HFFc6 (cell line): ENCODE measurements at regions not wholly inside any gene's neighbourhood (a gene's known extent, or its start where the extent isn't known, plus 50 kb on each side); places are given as distances from the start of the nearest gene placed in this dataset.

Source experiments
- DNase-seq: peaks from one replicate; pipeline ENCODE4 v3.0.0-alpha.2; 2018
- H3K27ac Mint-ChIP-seq: 2 replicates; pipeline ENCODE4 v1.8.0; 2020; ENCODE audit warnings: mild to moderate bottlenecking, mixed read lengths
- H3K27me3 Mint-ChIP-seq: 2 replicates; pipeline ENCODE4 v1.8.0; 2021; ENCODE audit warnings: mild to moderate bottlenecking, moderate library complexity, mixed read lengths; ENCODE audit not compliant: insufficient read depth
- H3K36me3 Mint-ChIP-seq: 2 replicates; pipeline ENCODE4 v1.8.0; 2021; ENCODE audit warnings: low read depth, mixed read lengths
- H3K4me1 Mint-ChIP-seq: 2 replicates; pipeline ENCODE4 v1.8.0; 2020; ENCODE audit warnings: low read depth, mixed read lengths
- H3K4me3 Mint-ChIP-seq: 2 replicates; pipeline ENCODE4 v1.8.0; 2020; ENCODE audit warnings: mild to moderate bottlenecking, moderate library complexity, mixed read lengths
- H3K9me3 Mint-ChIP-seq: 2 replicates; pipeline ENCODE4 v1.8.0; 2020; ENCODE audit warnings: mild to moderate bottlenecking, mixed read lengths
- CTCF ChIP-seq: fragments of 200-600 bp; sonication (generic); IDR thresholded peaks from 2 replicates; pipeline ENCODE4 v1.5.0; 2021; ENCODE audit warnings: antibody characterized with exemption, mild to moderate bottlenecking

- Mint-ChIP-seq H3K36me3 (peaks cover 26% of the 10 kb centered on the region), H3K27ac (peak overlapping the region; percentile 24; the same call in 1 of the 2 replicates), H3K4me3 (peak overlapping the region; percentile 79), H3K9me3 (peaks cover 40% of the 10 kb centered on the region), H3K27me3 (no peaks in the 10 kb centered on the region; the same call in 1 of the 2 replicates), H3K4me1 (peaks cover 26% of the 10 kb centered on the region)
- DNase-seq = peak; percentile 67
- TF ChIP-seq CTCF = no peak
Measured at GRCh38 chr7:149714081-149714909, 59.1 kb downstream of the ZNF467 start.

GRCh38 chr7:149713731-149714068, 59.7 kb downstream of the ZNF467 start:
- H3K27me3 Mint-ChIP-seq = no peaks in the 10 kb centered on the region
- DNase-seq = no peak
- no peak overlapping the region for H3K27ac Mint-ChIP-seq
- H3K4me3 Mint-ChIP-seq = peak overlapping the region; percentile 45; the same call in 1 of the 2 replicates
- peaks cover 37% of the 10 kb centered on the region for H3K9me3 Mint-ChIP-seq
- no peak for TF ChIP-seq CTCF
- peaks cover 20% of the 10 kb centered on the region for H3K4me1 Mint-ChIP-seq
- peaks cover 20% of the 10 kb centered on the region for H3K36me3 Mint-ChIP-seq

GRCh38 chr7:149713061-149713730, 60.2 kb downstream of the ZNF467 start:
- peaks cover 19% of the 10 kb centered on the region for H3K4me1 Mint-ChIP-seq
- DNase-seq = no peak
- peaks cover 17% of the 10 kb centered on the region for H3K36me3 Mint-ChIP-seq
- peak overlapping the region; percentile 45; the same call in 1 of the 2 replicates for H3K4me3 Mint-ChIP-seq
- TF ChIP-seq CTCF = no peak
- peaks cover 35% of the 10 kb centered on the region for H3K9me3 Mint-ChIP-seq
- no peak overlapping the region for H3K27ac Mint-ChIP-seq
- peaks cover under 1% of the 10 kb centered on the region; the same call in 1 of the 2 replicates for H3K27me3 Mint-ChIP-seq

GRCh38 chr7:149708026-149708425, 65.4 kb downstream of the ZNF467 start:
- peaks cover 33% of the 10 kb centered on the region for H3K9me3 Mint-ChIP-seq
- no peak for DNase-seq
- peaks cover 17% of the 10 kb centered on the region for H3K36me3 Mint-ChIP-seq
- peaks cover 9% of the 10 kb centered on the region for H3K27me3 Mint-ChIP-seq
- no peak for TF ChIP-seq CTCF
- H3K27ac Mint-ChIP-seq = no peak overlapping the region
- no peak overlapping the region for H3K4me3 Mint-ChIP-seq
- H3K4me1 Mint-ChIP-seq = peaks cover 10% of the 10 kb centered on the region; the same call in 1 of the 2 replicates

GRCh38 chr7:149707448-149707886, 65.9 kb downstream of the ZNF467 start:
- no peak overlapping the region for H3K27ac Mint-ChIP-seq
- no peak overlapping the region for H3K4me3 Mint-ChIP-seq
- no peak for TF ChIP-seq CTCF
- H3K4me1 Mint-ChIP-seq = peaks cover 10% of the 10 kb centered on the region; the same call in 1 of the 2 replicates
- peaks cover 9% of the 10 kb centered on the region for H3K27me3 Mint-ChIP-seq
- DNase-seq = peak; percentile 23
- H3K36me3 Mint-ChIP-seq = peaks cover 17% of the 10 kb centered on the region
- H3K9me3 Mint-ChIP-seq = peaks cover 28% of the 10 kb centered on the region
